ENCODE measurements at regions not wholly inside any gene's neighbourhood (a gene's known extent, or its start where the extent isn't known, plus 50 kb on each side); places are given as distances from the start of the nearest gene placed in this dataset.

DNA sequence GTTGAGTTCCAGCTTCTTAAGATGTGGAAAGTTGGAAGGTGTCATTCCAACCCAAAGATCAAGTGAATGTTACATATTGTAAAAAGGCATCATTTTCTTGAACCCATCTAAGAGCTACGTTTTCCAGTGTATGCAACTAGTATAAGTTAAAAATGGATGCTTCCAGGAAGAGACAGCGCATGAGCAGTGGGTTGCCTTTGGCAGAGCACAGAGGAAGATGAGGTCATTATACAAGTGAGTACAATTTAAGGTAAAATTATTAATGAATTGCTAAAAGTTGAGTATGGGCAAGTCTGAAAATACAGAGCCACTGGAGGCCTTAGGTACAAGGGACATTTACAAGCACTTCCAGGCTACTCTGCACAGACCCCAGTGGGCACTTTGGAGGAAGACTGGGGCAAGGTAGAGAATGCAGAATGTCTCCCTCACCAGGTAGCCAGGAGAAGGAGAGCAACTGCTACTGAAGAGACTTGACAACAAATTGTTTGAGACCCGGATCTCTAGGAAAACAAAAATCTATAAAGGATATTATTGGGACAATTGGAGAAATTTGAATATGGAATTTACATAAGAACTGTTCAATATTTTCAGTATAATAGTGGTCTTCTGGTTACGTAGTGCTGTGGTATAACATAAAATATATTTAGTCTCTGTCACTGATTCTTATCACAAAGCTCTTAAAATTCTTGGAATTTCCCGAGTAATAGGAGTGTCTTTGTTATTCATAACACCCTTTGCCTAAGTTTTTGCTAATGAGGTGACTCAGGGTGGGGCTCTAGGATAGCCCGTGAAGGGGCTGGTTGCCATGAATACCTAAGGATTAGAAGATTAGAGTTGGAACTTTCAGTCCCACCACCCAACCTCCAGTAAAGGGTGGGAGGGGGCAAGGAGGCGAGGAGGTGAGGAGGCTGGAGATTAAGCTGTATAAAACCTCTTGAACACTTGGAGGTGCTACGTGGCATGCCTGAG is 129.9 kb upstream of the FER start:
- TF ChIP-seq CTCF (IDR thresholded peaks at IDR 0.05; ENCODE audit: insufficient read depth, low read length) (no peak), REST (IDR thresholded peaks at IDR 0.05; ENCODE audit: insufficient replicate concordance, low read depth) (no peak), POLR2AphosphoS5 (IDR thresholded peaks at IDR 0.05; ENCODE audit: low read depth) (no peak)

Data from HL-60 (cell line).